WERI-Rb-1 (cell line): ENCODE measurements at regions not wholly inside any gene's neighbourhood (a gene's known extent, or its start where the extent isn't known, plus 50 kb on each side); places are given as distances from the start of the nearest gene placed in this dataset.
"Not testable (repeated sequence)": the region's sequence is repeated elsewhere in the genome, so short reads cannot be mapped to it uniquely, and the experiment has no call there.

Experiments used
- DNase-seq: peaks from one replicate; pipeline ENCODE4 v3.0.0-alpha.2; 2020
- H3K27ac ChIP-seq: fragments of 250-450 bp; sonication (Bioruptor Pico); 2 replicates; pipeline ENCODE4 v1.5.1; 2020; ENCODE audit warnings: mild to moderate bottlenecking, moderate library complexity
- H3K27me3 ChIP-seq: fragments of 250-450 bp; sonication (Bioruptor Pico); 2 replicates; pipeline ENCODE4 v1.5.1; 2021; ENCODE audit warnings: mild to moderate bottlenecking, low read depth, moderate library complexity; ENCODE audit not compliant: insufficient read depth, severe bottlenecking
- H3K36me3 ChIP-seq: fragments of 250-450 bp; sonication (Bioruptor Pico); 2 replicates; pipeline ENCODE4 v1.5.1; 2020; ENCODE audit warnings: mild to moderate bottlenecking, moderate library complexity
- H3K4me3 ChIP-seq: 2 replicates; pipeline ENCODE4 v1.5.1; 2011; ENCODE audit warnings: low read depth, mild to moderate bottlenecking, control low read depth, low read length
- H3K9me3 ChIP-seq: fragments of 250-450 bp; sonication (Bioruptor Pico); 2 replicates; pipeline ENCODE4 v1.5.1; 2021; ENCODE audit warnings: mild to moderate bottlenecking, moderate library complexity; ENCODE audit not compliant: severe bottlenecking
- TF ChIP-seq, protein P1 (sequence below): IDR thresholded peaks from 2 replicates; pipeline ENCODE4 v1.5.1; 2011; ENCODE audit warnings: low read depth, mild to moderate bottlenecking, control low read depth, inconsistent platforms, low read length

DNA sequence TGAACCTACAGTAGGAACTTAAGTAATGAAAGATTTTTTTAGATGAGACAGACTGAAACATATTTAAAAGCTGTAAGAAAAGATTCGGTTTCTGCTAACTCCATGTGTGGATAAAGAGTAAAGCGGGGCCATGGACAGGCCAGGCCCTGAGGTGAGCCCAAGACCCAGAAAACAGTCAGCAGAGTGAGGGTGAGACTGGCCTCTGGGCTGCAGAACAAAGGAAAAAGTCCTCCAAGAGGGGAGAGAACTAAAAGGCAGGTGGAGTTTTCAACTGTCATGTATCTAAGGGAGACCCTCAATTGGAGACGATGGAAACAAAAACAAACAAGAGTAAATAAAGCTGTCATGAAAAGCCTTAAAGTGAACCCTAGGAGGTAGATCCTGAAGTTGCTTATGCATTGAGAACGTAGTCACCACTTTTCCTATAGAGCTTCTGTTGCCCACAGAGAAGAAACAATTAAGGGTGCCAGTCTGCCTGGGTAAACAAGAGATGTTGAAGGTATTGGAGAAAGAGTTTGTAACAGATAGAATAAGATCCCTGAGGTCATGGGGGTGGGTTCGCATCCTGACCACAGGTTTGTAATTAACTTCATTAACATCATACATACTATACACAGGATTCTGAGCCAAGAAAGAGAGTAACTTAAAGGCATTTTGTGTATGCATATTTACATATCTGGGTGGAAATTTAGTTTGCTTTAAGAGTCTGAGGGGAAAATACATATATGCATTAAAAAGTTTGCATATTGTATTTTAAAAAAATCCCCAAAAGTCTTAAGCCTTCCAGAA, 268.7 kb upstream of the PDE3A start:
- DNase-seq, result no peak

DNA sequence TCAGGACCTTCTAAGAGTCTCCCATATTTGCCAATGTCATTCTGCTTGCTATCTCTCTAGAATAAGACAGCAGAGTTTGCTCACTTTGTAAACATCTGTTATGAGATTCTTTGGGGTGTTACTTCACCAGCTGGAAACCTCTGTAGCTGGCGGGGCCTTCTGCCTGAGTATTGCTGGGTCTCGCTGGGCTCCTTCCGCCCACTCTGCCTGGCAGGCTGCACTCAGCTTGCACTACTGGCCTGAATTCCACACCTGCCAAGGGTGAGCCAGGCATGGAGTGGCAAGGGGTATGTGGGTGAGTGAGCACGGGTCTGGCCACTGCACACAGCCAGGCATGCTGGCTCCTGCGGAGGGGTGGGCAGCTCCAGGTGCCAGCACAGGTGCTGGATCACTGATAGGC, 267.3 kb upstream of the PDE3A start:
- TF ChIP-seq, protein P1, sequence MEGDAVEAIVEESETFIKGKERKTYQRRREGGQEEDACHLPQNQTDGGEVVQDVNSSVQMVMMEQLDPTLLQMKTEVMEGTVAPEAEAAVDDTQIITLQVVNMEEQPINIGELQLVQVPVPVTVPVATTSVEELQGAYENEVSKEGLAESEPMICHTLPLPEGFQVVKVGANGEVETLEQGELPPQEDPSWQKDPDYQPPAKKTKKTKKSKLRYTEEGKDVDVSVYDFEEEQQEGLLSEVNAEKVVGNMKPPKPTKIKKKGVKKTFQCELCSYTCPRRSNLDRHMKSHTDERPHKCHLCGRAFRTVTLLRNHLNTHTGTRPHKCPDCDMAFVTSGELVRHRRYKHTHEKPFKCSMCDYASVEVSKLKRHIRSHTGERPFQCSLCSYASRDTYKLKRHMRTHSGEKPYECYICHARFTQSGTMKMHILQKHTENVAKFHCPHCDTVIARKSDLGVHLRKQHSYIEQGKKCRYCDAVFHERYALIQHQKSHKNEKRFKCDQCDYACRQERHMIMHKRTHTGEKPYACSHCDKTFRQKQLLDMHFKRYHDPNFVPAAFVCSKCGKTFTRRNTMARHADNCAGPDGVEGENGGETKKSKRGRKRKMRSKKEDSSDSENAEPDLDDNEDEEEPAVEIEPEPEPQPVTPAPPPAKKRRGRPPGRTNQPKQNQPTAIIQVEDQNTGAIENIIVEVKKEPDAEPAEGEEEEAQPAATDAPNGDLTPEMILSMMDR, result no peak
- no peak overlapping the region for H3K27ac ChIP-seq
- no peak for DNase-seq
- no peaks in the 10 kb centered on the region for H3K36me3 ChIP-seq
- H3K27me3 ChIP-seq, result no peaks in the 10 kb centered on the region
- no peaks in the 10 kb centered on the region for H3K9me3 ChIP-seq
- H3K4me3 ChIP-seq, result no peak overlapping the region

More for the DNA sequence above, 268.7 kb upstream of the PDE3A start:
- no peak overlapping the region for H3K4me3 ChIP-seq
- no peaks in the 10 kb centered on the region for H3K36me3 ChIP-seq
- H3K9me3 ChIP-seq, result no peaks in the 10 kb centered on the region
- no peaks in the 10 kb centered on the region for H3K27me3 ChIP-seq
- TF ChIP-seq, protein P1, result no peak
- H3K27ac ChIP-seq, result no peak overlapping the region

DNA sequence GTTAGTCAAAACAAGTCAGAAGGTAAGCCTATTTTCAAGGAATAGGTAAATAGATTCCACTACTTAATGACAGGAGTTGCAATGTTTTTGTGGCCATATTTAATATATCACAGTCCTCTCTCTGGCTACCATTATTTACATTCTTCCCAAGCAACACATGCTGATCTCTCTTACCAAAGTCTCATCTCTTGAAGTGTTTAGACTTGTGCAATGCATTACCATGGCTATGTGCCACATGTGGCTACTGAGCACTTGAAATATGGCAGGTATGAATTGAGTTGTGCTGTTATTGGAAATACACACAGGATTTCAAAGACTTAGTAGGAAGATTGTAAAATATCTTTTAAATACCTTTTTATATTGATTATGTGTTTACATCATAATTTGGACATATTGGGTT, 262.4 kb upstream of the PDE3A start:
- no peaks in the 10 kb centered on the region for H3K27me3 ChIP-seq
- no peaks in the 10 kb centered on the region for H3K36me3 ChIP-seq
- H3K27ac ChIP-seq, result no peak overlapping the region
- no peaks in the 10 kb centered on the region for H3K9me3 ChIP-seq
- TF ChIP-seq, protein P1, result no peak
- DNase-seq, result no peak
- H3K4me3 ChIP-seq, result no peak overlapping the region

DNA sequence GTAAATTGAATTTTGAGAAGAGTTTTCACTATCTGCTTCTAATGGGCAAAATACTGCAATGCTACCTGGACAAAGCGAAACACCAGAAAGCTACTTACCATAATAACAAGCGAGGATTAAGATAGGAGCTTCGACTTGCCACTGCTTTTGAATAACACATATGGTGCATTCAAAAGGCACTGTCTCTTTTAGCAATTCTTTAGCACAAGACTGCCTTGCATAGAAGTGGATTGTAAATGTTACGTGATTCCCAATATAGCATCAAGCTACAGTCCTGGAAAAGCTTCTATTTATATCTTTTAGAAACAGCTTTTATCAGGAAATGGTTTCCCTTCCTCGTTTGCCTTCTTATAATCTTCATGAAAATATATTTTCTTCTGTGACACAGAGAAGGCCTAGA, 258.7 kb upstream of the PDE3A start:
- H3K27me3 ChIP-seq, result no peaks in the 10 kb centered on the region

GRCh38 chr12:20115371-20115770, 253.0 kb upstream of the PDE3A start:
- H3K9me3 ChIP-seq, DNase-seq: not testable (repeated sequence)

More for the DNA sequence above, 258.7 kb upstream of the PDE3A start:
- DNase-seq, result no peak
- Histone ChIP-seq H3K9me3 (no peaks in the 10 kb centered on the region), H3K36me3 (no peaks in the 10 kb centered on the region), H3K27ac (no peak overlapping the region), H3K4me3 (no peak overlapping the region)
- TF ChIP-seq, protein P1, result no peak

DNA sequence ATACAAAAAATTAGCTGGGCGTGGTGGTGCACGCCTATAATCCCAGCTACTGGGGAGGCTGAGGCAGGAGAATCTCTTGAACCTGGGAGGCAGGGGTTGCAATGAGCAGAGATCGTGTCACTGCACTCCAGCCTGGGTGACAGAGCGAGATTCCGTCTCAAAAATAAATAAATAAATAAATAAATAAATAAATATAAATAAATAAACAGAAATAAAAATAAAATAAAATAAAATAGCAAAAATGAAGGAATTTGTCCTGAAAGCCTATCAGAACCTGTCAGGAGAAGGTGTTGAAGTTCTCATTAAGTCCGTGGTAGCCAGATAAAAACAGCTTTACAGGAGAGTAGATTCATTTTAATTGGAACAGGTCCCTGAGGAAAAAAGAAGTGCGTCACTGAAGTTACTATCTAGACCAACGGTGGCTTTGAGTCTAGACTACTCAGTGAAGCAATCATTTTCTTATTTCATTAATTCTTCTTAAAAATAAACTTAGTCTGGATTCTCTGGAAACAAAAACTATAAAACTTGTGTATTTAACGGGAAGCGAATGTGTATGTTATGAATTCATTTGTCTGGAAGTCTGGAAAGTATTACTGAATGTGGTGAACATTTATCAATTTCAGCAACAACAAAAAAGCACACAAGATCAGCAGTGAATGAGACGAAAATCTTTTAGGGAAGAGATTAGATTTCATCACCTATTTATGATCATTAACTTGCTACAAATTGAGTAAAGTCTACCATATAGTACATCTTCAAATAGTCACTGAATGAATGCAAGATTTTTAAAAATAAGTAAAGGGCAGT, 248.5 kb upstream of the PDE3A start:
- no peaks in the 10 kb centered on the region for H3K36me3 ChIP-seq
- H3K27ac ChIP-seq, result no peak overlapping the region
- no peaks in the 10 kb centered on the region for H3K9me3 ChIP-seq
- no peak overlapping the region for H3K4me3 ChIP-seq
- no peak for DNase-seq
- TF ChIP-seq, protein P1, result no peak
- H3K27me3 ChIP-seq, result no peaks in the 10 kb centered on the region

More at GRCh38 chr12:20115371-20115770, 253.0 kb upstream of the PDE3A start:
- H3K27ac ChIP-seq, H3K36me3 ChIP-seq, H3K4me3 ChIP-seq, H3K27me3 ChIP-seq: not testable (repeated sequence)
